Kidney capillary endothelial cell (primary cell): ENCODE measurements at regions not wholly inside any gene's neighbourhood (a gene's known extent, or its start where the extent isn't known, plus 50 kb on each side); places are given as distances from the start of the nearest gene placed in this dataset.
A peak's percentile ranks its signal among the peaks of the same experiment; 100 is the strongest.

Experiments
- DNase-seq: peaks from one replicate; pipeline ENCODE4 v3.0.0-alpha.2; 2018; ENCODE audit warnings: low spot score

DNA sequence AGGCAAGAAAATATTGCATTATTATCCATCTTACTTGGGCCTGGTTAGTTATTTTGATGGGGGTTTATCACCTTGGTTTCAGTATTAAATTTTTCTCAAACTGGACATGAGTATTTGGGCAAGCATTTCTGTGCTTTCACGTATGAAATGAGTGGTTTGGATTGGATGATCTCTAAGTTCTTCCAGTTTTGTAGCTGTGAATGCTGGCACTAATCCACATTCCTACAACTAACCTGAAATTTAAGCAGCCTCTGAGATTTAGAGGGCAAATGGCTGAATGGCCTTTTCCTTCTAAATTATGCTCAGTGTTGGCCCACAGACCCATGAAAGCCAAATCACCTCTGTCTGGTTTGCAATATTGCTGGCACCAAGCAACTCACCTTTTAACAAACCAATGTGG, 475.0 kb upstream of the B3GALT2 start:
- DNase-seq, result no peak

DNA sequence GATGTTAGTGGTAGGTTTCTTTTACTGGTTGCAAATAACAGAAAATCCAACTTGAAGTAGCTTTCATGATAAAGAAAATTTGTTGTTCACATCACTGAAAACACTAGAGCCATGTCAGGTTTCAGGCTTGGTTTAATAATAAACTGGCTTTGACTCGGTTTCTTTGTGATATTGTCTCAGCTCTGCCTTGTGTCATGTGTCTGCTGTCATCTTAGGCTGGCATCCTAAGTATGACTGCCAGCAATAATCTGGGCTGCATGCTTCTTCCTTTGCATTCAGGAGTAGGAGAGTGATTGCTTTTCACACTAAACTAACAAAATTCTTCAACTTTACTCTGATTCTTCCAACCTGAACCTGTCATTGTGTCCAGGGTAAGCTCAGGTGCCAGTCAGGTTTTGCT, 474.0 kb upstream of the B3GALT2 start:
- no peak for DNase-seq

DNA sequence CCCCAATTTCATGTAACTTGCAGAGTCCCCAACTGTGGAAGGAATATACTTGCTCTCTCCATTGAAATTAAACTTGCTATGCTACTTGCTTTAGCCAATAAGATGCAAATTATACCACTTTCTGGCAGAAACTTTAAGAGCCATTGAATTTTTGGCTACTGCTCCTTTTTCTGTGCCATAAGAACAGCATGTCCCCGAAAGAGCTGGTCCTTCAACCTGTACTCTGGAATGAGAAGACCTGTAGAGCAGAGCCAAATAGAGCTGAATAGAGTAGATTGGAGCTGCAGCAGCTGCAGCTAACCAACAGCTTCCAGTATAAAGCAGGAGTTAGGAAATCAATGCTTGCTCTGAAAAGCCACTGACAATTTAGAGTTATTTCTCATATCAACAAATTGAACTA, 472.3 kb upstream of the B3GALT2 start:
- no peak for DNase-seq

DNA sequence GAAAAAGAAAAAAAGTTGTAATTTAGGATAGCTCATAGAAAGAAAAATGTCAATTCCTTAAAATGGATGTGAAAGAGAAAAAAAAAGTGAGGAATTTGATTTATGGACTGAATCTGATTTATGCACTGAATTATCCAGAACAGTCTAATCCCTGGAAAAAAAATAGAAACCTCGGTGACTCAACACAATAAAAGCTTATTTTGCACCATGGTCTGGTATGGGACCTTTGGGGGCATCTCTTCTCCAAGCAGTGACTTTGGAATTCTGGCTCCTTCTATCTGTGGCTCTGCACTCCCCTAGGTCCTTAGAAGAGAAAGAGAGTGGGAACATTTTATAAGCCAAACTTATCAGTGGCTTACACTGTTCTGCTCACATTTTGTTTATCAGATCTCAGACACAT, 471.7 kb upstream of the B3GALT2 start:
- DNase-seq, result no peak

DNA sequence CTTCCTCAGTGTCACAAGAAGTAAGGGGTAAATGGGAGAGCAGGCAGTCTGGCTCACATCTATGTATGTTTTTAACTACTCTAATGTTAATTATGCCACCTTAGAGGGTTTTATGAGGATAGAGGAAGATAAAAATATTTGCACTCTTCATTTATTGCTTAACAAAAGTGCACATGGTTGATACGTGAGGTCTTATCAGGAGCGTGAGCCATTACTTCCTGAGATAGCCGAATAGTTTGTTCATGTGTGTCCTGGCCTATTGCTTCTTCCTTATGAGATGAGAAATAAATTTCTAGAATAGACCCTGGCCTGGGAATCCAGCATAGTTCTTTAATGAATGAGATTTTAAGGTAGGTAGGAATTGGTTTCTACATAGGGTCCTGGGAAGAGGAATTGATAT, 471.1 kb upstream of the B3GALT2 start:
- DNase-seq, result no peak

DNA sequence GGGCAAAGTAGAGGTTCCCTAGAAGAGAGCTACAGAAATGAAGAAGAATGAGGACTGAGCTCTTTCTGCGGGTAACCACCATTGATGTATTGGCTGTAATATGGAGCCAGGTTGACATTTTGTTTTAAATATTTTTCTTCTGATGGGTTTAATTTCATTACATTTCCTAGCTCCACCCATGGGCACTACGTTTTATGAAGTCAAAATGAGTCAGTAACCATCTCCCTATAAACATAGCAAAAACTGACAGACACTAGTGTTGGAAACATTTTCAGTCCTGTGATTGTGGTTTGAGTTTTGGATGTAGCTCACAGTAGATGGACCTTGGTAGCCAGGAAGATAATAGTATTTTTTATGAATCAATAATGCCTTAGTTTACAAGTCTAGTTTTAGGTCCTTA, 470.4 kb upstream of the B3GALT2 start:
- DNase-seq, result no peak

DNA sequence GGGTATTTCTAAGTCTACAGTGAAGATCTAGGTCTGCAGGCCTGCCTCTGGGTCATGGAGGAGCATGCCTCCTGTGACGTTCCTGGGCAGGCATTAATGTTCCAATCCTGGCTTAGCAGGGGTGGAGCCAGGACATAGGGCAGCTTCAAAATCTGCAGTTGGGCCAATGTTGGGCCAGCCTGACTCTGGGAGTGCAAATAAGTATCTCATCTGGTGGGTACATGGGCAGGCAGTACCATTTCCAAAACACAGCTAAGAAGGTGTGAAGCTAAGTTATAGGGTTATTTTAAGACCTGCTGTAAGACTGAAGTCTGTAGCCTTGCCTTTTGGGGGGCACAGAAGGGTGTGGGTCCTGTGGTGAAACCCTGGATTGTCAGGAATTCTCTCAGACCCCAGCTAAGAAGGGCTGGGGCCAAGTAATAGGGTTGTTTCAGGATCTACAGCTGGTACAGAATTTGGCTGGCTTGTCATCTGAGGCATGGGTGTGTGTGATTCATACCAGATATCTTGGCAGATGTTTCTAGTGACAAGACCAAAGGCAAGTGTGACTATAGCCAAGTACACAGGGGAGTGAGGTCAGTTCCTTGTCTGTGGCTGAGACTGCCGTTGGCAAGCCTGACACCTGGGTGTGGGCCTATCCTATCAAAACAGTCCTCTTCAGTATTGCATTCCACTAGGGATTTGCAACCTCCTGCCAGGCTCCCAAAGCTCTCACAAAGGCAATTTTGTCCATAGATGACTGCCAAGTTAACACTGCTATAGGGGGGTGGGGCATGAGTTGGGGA, 468.7 kb upstream of the B3GALT2 start:
- no peak for DNase-seq

DNA sequence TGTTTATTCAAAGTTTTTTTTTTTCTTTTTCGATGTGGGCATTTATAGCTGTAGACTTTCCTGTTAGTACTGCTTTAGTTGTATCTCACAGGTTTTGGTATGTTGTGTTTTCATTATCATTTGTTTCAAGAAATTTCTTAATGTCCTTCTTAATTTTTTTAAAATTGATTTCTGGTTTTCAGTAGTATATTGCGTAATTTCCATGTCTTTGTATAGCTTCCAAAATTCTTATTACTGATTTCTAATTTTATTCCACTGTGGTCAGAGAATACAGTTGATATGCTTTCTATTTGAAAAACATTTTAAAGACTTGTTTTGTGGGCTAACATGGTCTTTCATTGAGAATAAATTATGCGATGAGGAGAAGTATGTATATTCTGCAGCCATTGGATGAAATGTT, 463.2 kb upstream of the B3GALT2 start:
- DNase-seq, result no peak

DNA sequence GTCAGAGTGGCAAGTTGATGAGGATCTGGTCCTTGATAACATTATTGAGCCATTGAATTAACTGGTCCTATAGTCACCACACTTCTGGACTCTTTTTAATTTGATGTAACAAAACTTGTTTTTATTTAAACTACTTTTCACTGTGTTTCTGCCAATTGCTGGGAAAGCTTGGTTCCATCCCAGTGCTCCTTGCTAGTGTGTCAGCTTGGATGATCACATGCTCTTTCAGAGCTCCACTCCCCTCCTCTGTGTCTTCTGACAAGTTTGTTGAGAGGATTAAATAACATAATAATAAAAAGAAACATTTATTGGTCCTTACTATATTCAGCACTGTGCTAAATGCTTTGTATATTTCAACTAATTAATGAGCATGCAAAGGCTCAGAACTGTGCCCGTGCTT, 448.5 kb upstream of the B3GALT2 start:
- no peak for DNase-seq

DNA sequence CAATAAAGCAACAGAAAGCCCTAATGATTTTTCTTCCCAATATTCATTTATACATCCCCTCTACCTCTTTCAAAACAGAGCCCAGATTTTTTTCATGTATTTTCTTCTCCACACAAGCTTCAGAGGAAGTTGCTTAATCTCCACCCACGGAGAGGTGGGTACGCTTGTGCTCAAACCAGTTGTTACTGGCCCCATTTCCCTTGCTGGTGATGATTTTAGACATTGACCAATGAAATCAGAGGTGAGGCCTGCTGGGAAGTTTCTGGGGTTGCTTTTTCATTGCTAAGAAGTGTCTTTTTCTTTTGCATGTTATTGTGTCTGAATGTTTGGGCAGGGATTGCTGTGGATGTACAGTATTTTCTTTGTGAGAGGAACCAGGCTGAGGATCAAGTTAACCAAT, 448.1 kb upstream of the B3GALT2 start:
- no peak for DNase-seq

DNA sequence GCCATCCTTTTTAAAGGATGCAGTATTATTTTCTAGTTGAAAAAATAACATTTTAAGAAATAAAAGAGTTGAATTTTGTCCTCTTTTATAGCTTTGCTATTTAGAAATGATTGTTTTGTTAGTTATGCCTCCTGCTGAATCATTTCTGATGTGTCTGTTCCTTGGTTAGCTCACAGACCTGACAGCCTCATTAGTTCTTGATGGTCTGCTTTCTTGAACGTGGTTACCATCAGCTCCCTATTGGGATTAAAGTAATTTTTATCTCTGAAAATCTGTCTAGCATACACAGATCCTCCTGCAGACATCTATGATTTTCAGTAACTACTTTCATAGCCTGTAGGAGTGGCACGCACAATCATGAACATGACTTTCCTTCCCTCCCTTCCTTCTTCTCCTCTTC, 447.6 kb upstream of the B3GALT2 start:
- DNase-seq, result no peak

DNA sequence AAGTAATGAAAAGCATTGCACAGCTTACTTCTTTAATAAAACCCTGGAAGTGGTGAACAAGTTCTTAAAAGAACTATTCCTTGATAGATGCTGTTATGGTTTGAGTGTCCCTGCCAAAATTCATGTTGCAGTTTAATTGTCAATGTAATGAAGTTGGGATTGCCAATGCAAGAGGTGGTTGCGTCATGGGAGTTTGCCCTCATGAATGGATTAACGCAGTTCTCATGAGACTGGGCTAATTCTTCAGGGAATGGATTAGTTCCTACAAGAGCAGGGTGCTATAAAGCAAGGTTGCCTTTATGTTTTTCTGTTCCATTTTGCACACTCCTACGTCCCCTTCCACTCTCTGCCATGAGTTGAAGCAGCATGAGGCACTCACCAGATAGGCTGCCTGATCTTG, 446.7 kb upstream of the B3GALT2 start:
- no peak for DNase-seq

DNA sequence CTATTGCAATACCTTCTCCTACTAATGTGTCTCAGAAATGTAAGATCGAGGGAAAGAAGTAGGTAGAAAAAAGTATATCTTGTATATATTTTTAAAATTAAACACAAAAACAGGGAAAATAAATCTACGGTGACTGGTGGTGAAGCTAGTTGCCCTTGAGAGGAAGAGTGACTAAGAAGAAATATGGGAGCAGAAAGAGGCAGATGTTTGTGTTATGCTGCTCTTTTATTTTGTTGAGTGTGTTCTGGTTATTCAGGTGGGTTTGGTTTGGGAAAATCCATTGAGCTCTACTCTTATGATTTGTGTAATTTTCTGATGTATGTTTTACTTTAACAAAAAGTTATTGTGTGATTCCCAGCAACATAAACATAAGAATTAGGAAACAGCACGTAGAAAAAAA, 444.9 kb upstream of the B3GALT2 start:
- DNase-seq, result no peak

DNA sequence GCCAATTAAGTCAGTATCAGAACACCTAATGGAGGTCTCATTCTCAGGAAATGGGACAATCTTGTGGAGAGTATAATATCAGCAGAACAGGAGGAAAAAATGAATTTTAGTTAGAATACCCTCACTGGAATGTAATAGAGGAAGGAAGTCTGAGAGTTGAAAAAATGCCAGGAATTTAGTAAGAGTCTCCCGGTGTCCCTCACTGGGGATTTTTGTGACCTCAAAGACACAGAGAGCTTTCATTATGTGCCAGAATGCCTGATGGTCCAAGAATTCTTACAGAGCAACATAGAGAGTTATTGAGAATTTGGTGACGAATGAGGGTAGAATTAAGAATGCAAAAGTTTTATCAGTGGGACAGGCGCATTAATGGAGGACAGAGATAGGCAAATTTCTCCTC, 443.5 kb upstream of the B3GALT2 start:
- DNase-seq, result peak; percentile 77

DNA sequence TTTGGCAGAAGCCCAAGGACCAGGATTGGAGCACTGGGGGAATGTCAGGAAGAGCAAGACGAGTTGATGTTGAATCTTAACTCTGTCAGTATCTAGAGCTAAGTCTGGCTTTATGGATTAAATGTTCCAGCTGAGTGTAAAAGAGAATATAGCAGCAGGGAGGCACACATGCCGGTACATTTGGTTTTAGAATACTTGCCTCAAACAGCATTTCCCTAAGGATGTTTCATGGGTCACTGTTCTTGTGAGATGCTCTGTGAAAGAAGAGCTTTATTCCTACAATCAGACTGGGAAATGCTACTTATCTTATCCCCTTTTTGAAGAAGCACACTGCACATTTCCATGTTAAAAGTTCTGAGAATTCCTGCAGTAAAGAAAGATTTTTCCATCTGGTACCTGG, 440.3 kb upstream of the B3GALT2 start:
- DNase-seq, result no peak

DNA sequence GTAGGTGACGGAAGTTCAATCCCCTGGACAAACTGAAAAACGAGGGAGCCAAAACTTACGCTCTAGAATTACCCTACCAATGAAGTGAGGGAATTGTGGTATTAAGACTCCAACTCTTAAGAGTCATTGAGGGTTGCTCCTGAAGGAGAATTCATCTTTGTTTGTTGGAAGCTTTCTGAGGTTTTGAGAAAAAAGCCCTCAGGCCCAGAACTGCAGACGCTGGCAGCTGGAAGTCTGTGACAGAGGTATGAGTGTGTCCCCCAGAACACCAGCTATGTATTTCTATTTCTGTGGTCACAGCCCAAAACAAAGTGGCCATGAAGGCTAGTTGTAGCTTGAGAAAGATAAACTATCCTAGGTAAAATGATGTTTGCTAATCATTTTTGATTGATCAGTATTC, 438.8 kb upstream of the B3GALT2 start:
- no peak for DNase-seq

DNA sequence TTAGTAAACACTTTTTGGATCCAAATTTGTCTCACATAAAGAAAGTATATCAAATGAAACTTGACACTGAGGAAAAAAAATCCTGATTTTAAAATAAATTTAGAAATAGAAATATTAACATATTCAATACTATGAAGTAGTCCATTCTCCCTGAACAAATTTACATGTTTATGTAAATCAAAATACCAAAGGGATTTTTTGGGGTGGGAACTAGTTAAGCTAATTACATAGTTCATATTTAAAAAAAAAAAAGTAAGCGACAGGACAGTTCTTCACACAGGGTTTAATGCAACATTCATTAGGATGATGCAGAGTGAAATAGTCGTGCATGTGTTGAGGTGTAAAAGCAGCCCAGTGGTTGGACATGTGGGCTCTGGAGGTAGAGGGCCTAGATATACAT, 433.5 kb upstream of the B3GALT2 start:
- DNase-seq, result no peak

DNA sequence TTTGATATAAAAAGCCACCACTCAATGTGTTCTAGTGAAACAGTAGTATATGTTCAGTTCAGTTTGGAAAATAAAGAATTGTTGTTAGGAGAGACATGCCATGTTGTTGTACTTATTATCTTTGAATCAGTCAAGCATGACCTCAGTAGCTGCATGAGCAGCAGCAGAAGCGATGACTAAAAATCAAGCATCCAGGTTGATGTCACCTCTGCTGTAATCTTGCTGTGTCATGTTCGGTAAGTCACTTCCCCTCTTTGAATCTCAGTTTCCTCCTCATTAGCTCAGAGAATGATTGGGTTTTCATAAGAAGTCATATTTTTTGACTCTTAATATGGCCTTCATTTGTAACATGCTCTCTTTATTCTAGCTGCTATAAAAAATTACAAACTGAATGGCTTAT, 428.4 kb upstream of the B3GALT2 start:
- peak; percentile 81 for DNase-seq

DNA sequence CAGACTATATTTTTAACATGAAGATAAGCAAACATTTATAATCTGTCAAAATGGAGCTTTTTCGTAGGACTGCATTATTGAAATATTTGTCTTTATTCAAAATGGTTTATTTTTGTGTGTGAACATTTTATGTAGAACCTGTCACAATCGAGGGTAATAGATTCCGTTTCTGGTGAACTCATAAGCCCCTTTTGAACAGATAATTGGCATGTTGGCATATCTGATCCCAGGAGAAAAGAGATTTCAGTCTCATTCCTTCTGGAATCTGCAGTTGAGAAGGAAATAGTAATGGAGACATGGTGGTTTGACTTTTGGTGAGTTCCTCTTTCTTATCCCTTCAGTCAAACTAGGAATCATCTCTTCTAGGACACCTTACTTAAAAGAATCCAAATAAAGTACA, 427.9 kb upstream of the B3GALT2 start:
- DNase-seq, result no peak

DNA sequence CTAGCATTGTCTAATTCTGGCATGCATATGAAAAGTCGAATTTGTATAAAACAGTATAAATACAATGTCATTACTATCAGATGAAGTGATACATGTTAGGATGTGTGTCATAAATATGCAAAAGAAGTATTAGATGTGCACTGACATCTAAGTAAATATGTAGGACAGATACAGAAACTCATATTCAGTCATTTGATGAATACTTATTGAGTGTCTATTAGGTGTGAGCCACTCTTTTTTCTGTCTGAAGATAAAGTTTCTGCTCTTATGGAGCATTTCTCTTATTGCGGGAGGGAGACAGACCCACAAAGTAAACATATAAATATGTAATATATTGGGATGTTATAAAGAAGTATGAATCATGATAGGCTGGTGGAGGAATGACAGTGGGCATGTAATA, 426.6 kb upstream of the B3GALT2 start:
- DNase-seq, result no peak

DNA sequence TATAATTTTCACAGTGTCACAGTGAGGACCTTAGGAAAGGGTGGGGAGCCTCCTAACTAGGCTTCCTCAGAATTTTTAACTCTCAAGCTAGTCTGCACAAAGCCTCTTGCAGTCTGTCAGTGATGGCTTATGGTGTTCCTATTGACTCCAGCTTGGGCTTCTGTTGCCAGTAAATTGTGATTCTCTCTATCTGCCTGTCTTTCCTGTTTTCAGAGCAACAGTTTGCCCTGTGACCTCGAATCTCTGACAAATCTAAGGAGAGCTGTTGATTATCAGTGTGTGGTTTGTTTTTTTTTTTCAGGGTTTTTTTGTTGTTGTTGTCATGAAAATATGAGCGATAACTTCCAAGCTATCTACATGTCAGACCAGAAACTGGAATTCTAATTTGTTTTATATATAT, 423.2 kb upstream of the B3GALT2 start:
- DNase-seq, result no peak

DNA sequence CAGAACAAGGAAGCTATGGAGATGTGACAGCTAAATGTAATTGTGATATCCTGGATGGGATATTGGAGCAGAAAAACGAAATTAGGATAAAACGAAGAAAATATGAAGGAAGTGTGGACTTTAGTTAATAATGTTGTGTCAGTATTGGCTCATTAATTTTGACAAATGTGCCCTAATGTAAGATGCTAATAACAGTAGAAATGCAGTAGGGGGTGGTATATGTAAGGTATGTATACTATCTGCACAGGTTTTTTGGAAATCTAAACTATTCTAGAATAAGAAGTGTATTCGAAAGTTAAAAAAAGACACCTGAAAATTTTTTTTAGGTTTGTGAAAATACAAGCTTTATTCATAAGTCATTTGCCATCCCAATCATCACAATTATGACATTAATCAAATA, 421.4 kb upstream of the B3GALT2 start:
- no peak for DNase-seq

DNA sequence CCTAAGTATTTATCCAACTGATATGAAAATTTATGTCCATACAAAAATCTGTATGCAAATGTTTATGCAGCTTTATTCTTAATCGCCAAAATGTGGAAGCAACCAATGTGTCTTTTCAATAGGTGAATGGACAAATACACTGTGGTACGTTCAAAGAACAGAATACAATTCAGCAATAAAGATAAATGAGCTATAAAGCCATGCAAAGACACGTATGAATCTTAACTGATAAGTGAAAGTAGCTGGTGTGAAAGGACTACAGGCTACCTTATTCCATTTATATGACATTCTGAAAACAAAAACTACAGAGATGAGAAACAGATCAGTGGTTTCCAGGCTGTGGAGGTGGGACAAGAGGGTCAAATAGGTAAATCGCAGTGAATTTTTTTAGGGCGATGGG, 419.6 kb upstream of the B3GALT2 start:
- DNase-seq, result no peak

DNA sequence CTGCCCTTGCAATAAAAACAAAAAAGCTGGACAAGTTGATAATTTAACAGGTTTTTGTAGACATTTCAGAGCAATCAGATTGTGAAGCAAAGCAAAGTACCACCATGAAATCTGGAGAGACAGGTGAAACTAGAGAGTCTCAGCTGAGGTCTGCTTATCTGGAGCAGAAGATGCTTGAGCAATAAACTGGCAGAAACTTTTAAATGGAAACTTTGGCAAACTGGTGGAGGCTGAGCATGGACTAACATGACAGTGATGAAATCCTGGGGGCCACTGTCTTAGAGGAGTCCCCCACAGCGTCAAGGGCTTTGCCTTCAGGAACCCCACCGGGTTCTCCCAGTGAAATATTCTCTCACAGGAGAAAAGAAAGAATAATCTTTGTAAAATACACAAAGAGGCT, 416.3 kb upstream of the B3GALT2 start:
- DNase-seq, result no peak
